ENCODE measurements at regions not wholly inside any gene's neighbourhood (a gene's known extent, or its start where the extent isn't known, plus 50 kb on each side); places are given as distances from the start of the nearest gene placed in this dataset.

- TF ChIP-seq EZH2 (IDR thresholded peaks at IDR 0.05; ENCODE audit: insufficient read depth, poor library complexity, severe bottlenecking) (no peak), EZH2phosphoT487 (IDR thresholded peaks at IDR 0.05; ENCODE audit: insufficient read depth, low read depth) (no peak)
- H3K4me2 ChIP-seq (ENCODE audit: unreplicated experiment), result no peak overlapping the region
- peaks cover 6% of the 10 kb centered on the region for H3K9me3 ChIP-seq (ENCODE audit: low read depth)
- no peak overlapping the region for H2AFZ ChIP-seq
- no peaks in the 10 kb centered on the region for H3F3A ChIP-seq (ENCODE audit: insufficient read depth)
- no peak overlapping the region for H3K27ac ChIP-seq
- in situ Hi-C loops (cut with MboI), result no loop called here
- no peaks in the 10 kb centered on the region for H3K4me1 ChIP-seq (ENCODE audit: insufficient read depth)
- H3K9me2 ChIP-seq (ENCODE audit: insufficient read depth), result no peaks in the 10 kb centered on the region
- no peaks in the 10 kb centered on the region for H3K79me2 ChIP-seq (ENCODE audit: insufficient read depth)
- WGBS, 2 experiments (ENCODE audit: low coverage in 1 of 2, low lambda C conversion rate in 2 of 2, missing lambda C conversion rate in 2 of 2), result 28 to 33% methylated on average over 4 of the region's 4 CpGs
- H3K27me3 ChIP-seq (replicated peaks; ENCODE audit: insufficient read depth), result no peaks in the 10 kb centered on the region
- no peak for DNase-seq
- no peak overlapping the region for H3K4me3 ChIP-seq
- H4K20me1 ChIP-seq (ENCODE audit: insufficient read depth), result no peaks in the 10 kb centered on the region
- H3K36me3 ChIP-seq (ENCODE audit: low read depth), result no peaks in the 10 kb centered on the region
- no peak overlapping the region for H3K9ac ChIP-seq
Measured at GRCh38 chr21:24217151-24217550, 1390.1 kb downstream of the MRPL39 start.

DNA sequence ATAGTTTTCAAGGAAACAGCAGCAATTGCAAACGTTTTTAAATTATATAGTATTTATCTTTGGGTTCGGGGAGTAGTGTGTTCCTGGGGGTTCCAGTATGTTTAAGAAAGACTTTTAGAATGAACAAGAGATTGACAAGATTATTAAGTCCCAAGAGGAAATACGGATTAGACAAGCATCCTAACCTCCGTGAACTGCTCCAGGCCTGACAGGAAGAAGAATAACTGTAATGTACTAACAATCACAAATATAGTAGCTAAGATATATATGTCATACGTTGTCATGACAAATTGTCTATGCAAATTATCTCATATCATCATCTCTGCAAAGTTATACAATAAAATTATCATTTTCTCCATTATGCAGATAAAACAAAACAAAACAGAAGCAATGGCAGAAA is 1397.2 kb downstream of the MRPL39 start:
- no peaks in the 10 kb centered on the region for H4K20me1 ChIP-seq (ENCODE audit: insufficient read depth)
- 9 to 18% methylated on average over 5 of the region's 5 CpGs for WGBS, 2 experiments (ENCODE audit: low coverage in 1 of 2, low lambda C conversion rate in 2 of 2, missing lambda C conversion rate in 2 of 2)
- no peaks in the 10 kb centered on the region for H3K4me1 ChIP-seq (ENCODE audit: insufficient read depth)
- in situ Hi-C loops (cut with MboI), result no loop called here
- H3F3A ChIP-seq (ENCODE audit: insufficient read depth), result no peaks in the 10 kb centered on the region
- H3K4me3 ChIP-seq, result no peak overlapping the region
- H3K36me3 ChIP-seq (ENCODE audit: low read depth), result no peaks in the 10 kb centered on the region
- no peaks in the 10 kb centered on the region for H3K9me3 ChIP-seq (ENCODE audit: low read depth)
- TF ChIP-seq EZH2 (IDR thresholded peaks at IDR 0.05; ENCODE audit: insufficient read depth, poor library complexity, severe bottlenecking) (no peak), EZH2phosphoT487 (IDR thresholded peaks at IDR 0.05; ENCODE audit: insufficient read depth, low read depth) (no peak)
- H3K4me2 ChIP-seq (ENCODE audit: unreplicated experiment), result no peak overlapping the region
- no peak overlapping the region for H3K9ac ChIP-seq
- no peaks in the 10 kb centered on the region for H3K9me2 ChIP-seq (ENCODE audit: insufficient read depth)
- no peak overlapping the region for H2AFZ ChIP-seq
- no peaks in the 10 kb centered on the region for H3K79me2 ChIP-seq (ENCODE audit: insufficient read depth)
- H3K27ac ChIP-seq, result no peak overlapping the region
- H3K27me3 ChIP-seq (replicated peaks; ENCODE audit: insufficient read depth), result no peaks in the 10 kb centered on the region
- no peak for DNase-seq

DNA sequence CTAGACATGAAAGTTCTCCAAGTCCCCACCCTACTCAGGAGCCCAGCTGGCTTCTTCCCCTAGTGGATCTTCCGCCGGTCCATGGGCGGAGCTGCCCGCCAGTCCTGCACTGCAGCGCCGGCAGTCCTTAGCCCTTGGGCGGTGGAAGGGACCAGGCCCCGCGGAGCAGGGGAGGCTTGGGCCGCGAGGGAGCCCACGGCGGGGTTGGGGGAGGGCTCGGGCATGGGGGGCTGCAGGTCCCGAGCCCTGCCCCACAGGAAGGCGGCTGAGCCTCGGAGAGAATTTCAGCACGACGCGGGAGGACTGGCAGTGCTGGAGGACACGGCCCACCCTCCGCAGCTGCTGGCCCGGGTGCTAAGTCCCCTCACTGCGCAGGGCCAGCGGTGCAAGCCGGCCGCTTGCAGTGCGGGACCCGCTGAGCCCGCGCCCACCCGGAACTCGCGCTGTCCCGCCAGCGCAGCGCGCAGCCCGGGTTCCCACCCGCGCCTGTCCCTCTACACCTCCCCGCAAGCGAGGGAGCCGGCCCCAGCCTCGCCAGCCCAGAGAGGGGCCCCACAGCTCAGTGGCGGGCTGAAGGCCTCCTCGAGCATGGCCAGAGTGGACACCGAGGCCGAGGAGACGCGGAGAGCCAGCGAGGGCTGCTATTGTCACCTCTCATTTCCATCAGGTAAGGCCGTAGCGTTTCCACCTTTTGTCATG is 1398.6 kb downstream of the MRPL39 start:
- Histone ChIP-seq H3K9ac (no peak overlapping the region), H3K9me3 (ENCODE audit: low read depth) (no peaks in the 10 kb centered on the region), H3K9me2 (ENCODE audit: insufficient read depth) (no peaks in the 10 kb centered on the region), H2AFZ (no peak overlapping the region), H3K4me1 (ENCODE audit: insufficient read depth) (no peaks in the 10 kb centered on the region), H3K27me3 (replicated peaks; ENCODE audit: insufficient read depth) (no peaks in the 10 kb centered on the region), H3K4me3 (no peak overlapping the region), H3K79me2 (ENCODE audit: insufficient read depth) (no peaks in the 10 kb centered on the region), H3K27ac (no peak overlapping the region), H3F3A (ENCODE audit: insufficient read depth) (no peaks in the 10 kb centered on the region), H3K4me2 (ENCODE audit: unreplicated experiment) (no peak overlapping the region), H4K20me1 (ENCODE audit: insufficient read depth) (no peaks in the 10 kb centered on the region), H3K36me3 (ENCODE audit: low read depth) (no peaks in the 10 kb centered on the region)
- WGBS, 2 experiments (ENCODE audit: low coverage in 1 of 2, low lambda C conversion rate in 2 of 2, missing lambda C conversion rate in 2 of 2), result 65 to 79% methylated on average over 20 to 53 of the region's 54 CpGs
- in situ Hi-C loops (cut with MboI), result no loop called here
- DNase-seq, result no peak
- no peak for TF ChIP-seq EZH2 (IDR thresholded peaks at IDR 0.05; ENCODE audit: insufficient read depth, poor library complexity, severe bottlenecking)
- no peak for TF ChIP-seq EZH2phosphoT487 (IDR thresholded peaks at IDR 0.05; ENCODE audit: insufficient read depth, low read depth)

DNA sequence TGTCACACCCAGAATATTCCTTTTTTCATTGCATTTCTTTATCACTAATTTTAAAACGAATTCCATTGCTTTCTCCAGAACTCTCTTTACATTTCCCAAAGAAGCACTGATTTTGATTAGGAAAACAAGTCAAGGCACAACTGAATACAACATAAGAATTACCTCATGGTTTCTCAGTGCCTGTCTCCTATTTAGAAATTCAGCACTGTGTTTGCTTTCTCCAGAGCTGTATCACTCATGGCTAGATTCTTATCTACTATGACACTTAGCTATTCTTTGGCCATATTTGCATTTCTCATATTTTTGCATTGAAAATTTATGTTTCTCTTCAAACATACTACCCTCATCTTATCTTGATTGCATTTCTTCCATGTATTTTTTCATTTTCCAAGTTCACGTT is 1402.0 kb downstream of the MRPL39 start:
- Histone ChIP-seq H3K9me2 (ENCODE audit: insufficient read depth) (no peaks in the 10 kb centered on the region), H3K27me3 (replicated peaks; ENCODE audit: insufficient read depth) (no peaks in the 10 kb centered on the region), H3K4me3 (no peak overlapping the region), H3K9ac (no peak overlapping the region), H3K79me2 (ENCODE audit: insufficient read depth) (no peaks in the 10 kb centered on the region), H3K4me2 (ENCODE audit: unreplicated experiment) (no peak overlapping the region), H4K20me1 (ENCODE audit: insufficient read depth) (no peaks in the 10 kb centered on the region), H3K9me3 (ENCODE audit: low read depth) (no peaks in the 10 kb centered on the region), H3F3A (ENCODE audit: insufficient read depth) (no peaks in the 10 kb centered on the region), H2AFZ (no peak overlapping the region), H3K36me3 (ENCODE audit: low read depth) (no peaks in the 10 kb centered on the region), H3K27ac (no peak overlapping the region), H3K4me1 (ENCODE audit: insufficient read depth) (no peaks in the 10 kb centered on the region)
- TF ChIP-seq EZH2 (IDR thresholded peaks at IDR 0.05; ENCODE audit: insufficient read depth, poor library complexity, severe bottlenecking), result no peak
- TF ChIP-seq EZH2phosphoT487 (IDR thresholded peaks at IDR 0.05; ENCODE audit: insufficient read depth, low read depth), result no peak
- 17 to 18% methylated on average over 2 of the region's 2 CpGs for WGBS, 2 experiments (ENCODE audit: low coverage in 1 of 2, low lambda C conversion rate in 2 of 2, missing lambda C conversion rate in 2 of 2)
- no peak for DNase-seq
- in situ Hi-C loops (cut with MboI), result no loop called here

Measured in GM23248 (cell line).